ENCODE measurements at regions not wholly inside any gene's neighbourhood (a gene's known extent, or its start where the extent isn't known, plus 50 kb on each side); places are given as distances from the start of the nearest gene placed in this dataset.
A peak's percentile ranks its signal among the peaks of the same experiment; 100 is the strongest.

- H3K36me3 Mint-ChIP-seq = peaks cover 0 to 7% (median 0%) of the 10 kb centered on the region in 5 donors
- peaks cover 0 to 5% (median 0%) of the 10 kb centered on the region in 5 donors for H3K27me3 Mint-ChIP-seq
- H3K4me1 ChIP-seq (ENCODE audit: control insufficient read depth in 2 of 2, insufficient read depth in 2 of 2, low read length in 2 of 2) = no peaks in the 10 kb centered on the region
- H3K27ac Mint-ChIP-seq = no peak overlapping the region
- no peak overlapping the region for H3K4me3 Mint-ChIP-seq
- ChIA-PET POLR2A (no interaction called here), CTCF (no interaction called here)
- intact Hi-C loops (cut with micrococcal nuclease) = no loop called here
- peaks cover 0 to 8% (median 2%) of the 10 kb centered on the region in 11 donors for H3K9me3 Mint-ChIP-seq
- H3K36me3 ChIP-seq (ENCODE audit: control insufficient read depth in 2 of 3, insufficient read depth in 3 of 3, low read length in 3 of 3) = no peaks in the 10 kb centered on the region
- H3K4me1 Mint-ChIP-seq = peaks cover 0 to 5% (median 0%) of the 10 kb centered on the region in 7 donors
- H3K9me3 ChIP-seq (ENCODE audit: control insufficient read depth in 2 of 3, low read length in 3 of 3) = no peaks in the 10 kb centered on the region
- ATAC-seq (no peak), DNase-seq (no peak)
- H3K27me3 ChIP-seq (ENCODE audit: control insufficient read depth in 2 of 2, insufficient read depth in 2 of 2, low read length in 2 of 2) = no peaks in the 10 kb centered on the region
- no peak overlapping the region for H3K4me3 ChIP-seq (ENCODE audit: low read length)
- H3K27ac ChIP-seq (ENCODE audit: low read depth, low read length) = no peak overlapping the region
These were observed 115.9 kb upstream of the IFNG-AS1 start for GRCh38 chr12:67873355-67873754.

DNA sequence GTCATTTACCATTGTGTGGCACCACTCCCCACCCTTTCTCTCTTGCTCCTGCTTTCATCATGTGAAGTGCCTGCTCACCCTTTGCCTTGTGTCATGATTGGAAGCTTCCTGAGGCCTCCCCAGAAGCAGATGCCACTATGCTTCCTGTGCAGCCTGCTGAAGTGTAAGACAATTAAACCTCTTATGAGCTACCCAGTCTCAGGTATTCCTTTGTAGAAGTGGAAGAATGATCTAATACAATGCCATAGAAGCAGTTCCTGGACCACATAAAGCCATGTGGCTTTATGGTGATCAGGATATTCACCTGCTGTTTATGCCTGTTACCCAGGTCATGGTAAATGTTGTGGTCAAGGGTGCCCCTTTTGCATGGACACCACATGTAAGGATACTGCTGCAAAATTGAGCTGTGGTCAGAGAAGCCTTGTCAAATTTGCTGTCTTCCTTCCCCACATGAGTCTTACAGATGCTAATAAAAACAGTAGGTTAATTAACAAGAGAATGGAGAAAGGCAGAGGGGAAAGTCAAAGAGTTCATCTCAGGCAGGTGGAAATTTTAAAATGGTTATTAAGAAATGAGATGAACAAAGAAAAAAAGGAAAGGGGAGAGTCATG, 112.8 kb upstream of the IFNG-AS1 start:
- Mint-ChIP-seq H3K4me3 (no peak overlapping the region), H3K36me3 (peaks cover 0 to 5% (median 0%) of the 10 kb centered on the region in 5 donors), H3K27me3 (peaks cover 0 to 5% (median 0%) of the 10 kb centered on the region in 5 donors), H3K4me1 (no peaks in the 10 kb centered on the region), H3K9me3 (peaks cover 0 to 5% (median 0%) of the 10 kb centered on the region in 11 donors), H3K27ac (peak overlapping the region in 1 of 9 donors; percentile 51)
- no peaks in the 10 kb centered on the region for H3K36me3 ChIP-seq (ENCODE audit: control insufficient read depth in 2 of 3, insufficient read depth in 3 of 3, low read length in 3 of 3)
- H3K27ac ChIP-seq (ENCODE audit: low read depth, low read length) = no peak overlapping the region
- no peaks in the 10 kb centered on the region for H3K27me3 ChIP-seq (ENCODE audit: control insufficient read depth in 2 of 2, insufficient read depth in 2 of 2, low read length in 2 of 2)
- DNase-seq (no peak), ATAC-seq (no peak)
- no peak overlapping the region for H3K4me3 ChIP-seq (ENCODE audit: low read length)
- H3K9me3 ChIP-seq (ENCODE audit: control insufficient read depth in 2 of 3, low read length in 3 of 3) = no peaks in the 10 kb centered on the region
- ChIA-PET CTCF (no interaction called here), POLR2A (no interaction called here)
- intact Hi-C loops (cut with micrococcal nuclease) = no loop called here
- no peaks in the 10 kb centered on the region for H3K4me1 ChIP-seq (ENCODE audit: control insufficient read depth in 2 of 2, insufficient read depth in 2 of 2, low read length in 2 of 2)

- no peaks in the 10 kb centered on the region for H3K4me1 ChIP-seq (ENCODE audit: control insufficient read depth in 2 of 2, insufficient read depth in 2 of 2, low read length in 2 of 2)
- ChIA-PET CTCF (no interaction called here), POLR2A (interaction anchor here (1.6 kb wide), 1 partner anchor 11 kb away, joined by 7 read pairs; no protein-coding TSS in a partner anchor)
- no peak for ATAC-seq
- H3K36me3 ChIP-seq (ENCODE audit: control insufficient read depth in 2 of 3, insufficient read depth in 3 of 3, low read length in 3 of 3) = no peaks in the 10 kb centered on the region
- Mint-ChIP-seq H3K4me1 (peaks cover 0 to 4% (median 0%) of the 10 kb centered on the region in 7 donors), H3K27ac (no peak overlapping the region), H3K4me3 (no peak overlapping the region), H3K9me3 (peaks cover 0 to 5% (median 0%) of the 10 kb centered on the region in 11 donors), H3K36me3 (peaks cover 0 to 9% (median 0%) of the 10 kb centered on the region in 5 donors), H3K27me3 (peaks cover 0 to 4% (median 0%) of the 10 kb centered on the region in 5 donors)
- DNase-seq = no peak
- no peak overlapping the region for H3K27ac ChIP-seq (ENCODE audit: low read depth, low read length)
- H3K9me3 ChIP-seq (ENCODE audit: control insufficient read depth in 2 of 3, low read length in 3 of 3) = no peaks in the 10 kb centered on the region
- H3K4me3 ChIP-seq (ENCODE audit: low read length) = no peak overlapping the region
- intact Hi-C loops (cut with micrococcal nuclease) = no loop called here
- H3K27me3 ChIP-seq (ENCODE audit: control insufficient read depth in 2 of 2, insufficient read depth in 2 of 2, low read length in 2 of 2) = no peaks in the 10 kb centered on the region
These were observed 111.5 kb upstream of the IFNG-AS1 start for GRCh38 chr12:67877727-67878126.

- POLR2A ChIA-PET = interaction anchor here (0.5 kb wide), 1 partner anchor 220 kb away, joined by 3 read pairs; no protein-coding TSS in a partner anchor
- Mint-ChIP-seq H3K36me3 (peaks cover 0 to 9% (median 0%) of the 10 kb centered on the region in 5 donors), H3K9me3 (peaks cover 0 to 5% (median 0%) of the 10 kb centered on the region in 11 donors), H3K4me1 (peaks cover 0 to 4% (median 0%) of the 10 kb centered on the region in 7 donors), H3K27ac (no peak overlapping the region), H3K27me3 (peaks cover 0 to 4% (median 0%) of the 10 kb centered on the region in 5 donors), H3K4me3 (no peak overlapping the region)
- H3K4me3 ChIP-seq (ENCODE audit: low read length) = no peak overlapping the region
- no peaks in the 10 kb centered on the region for H3K27me3 ChIP-seq (ENCODE audit: control insufficient read depth in 2 of 2, insufficient read depth in 2 of 2, low read length in 2 of 2)
- no peaks in the 10 kb centered on the region for H3K36me3 ChIP-seq (ENCODE audit: control insufficient read depth in 2 of 3, insufficient read depth in 3 of 3, low read length in 3 of 3)
- CTCF ChIA-PET = no interaction called here
- ATAC-seq = no peak
- DNase-seq = no peak
- no peaks in the 10 kb centered on the region for H3K4me1 ChIP-seq (ENCODE audit: control insufficient read depth in 2 of 2, insufficient read depth in 2 of 2, low read length in 2 of 2)
- H3K27ac ChIP-seq (ENCODE audit: low read depth, low read length) = no peak overlapping the region
- intact Hi-C loops (cut with micrococcal nuclease) = loop anchor here in 1 of 2 donors (5.0 kb wide), 1 partner anchor 78 kb away; no protein-coding TSS in a partner anchor
- H3K9me3 ChIP-seq (ENCODE audit: control insufficient read depth in 2 of 3, low read length in 3 of 3) = no peaks in the 10 kb centered on the region
These were observed 109.3 kb upstream of the IFNG-AS1 start for GRCh38 chr12:67879937-67880336.

DNA sequence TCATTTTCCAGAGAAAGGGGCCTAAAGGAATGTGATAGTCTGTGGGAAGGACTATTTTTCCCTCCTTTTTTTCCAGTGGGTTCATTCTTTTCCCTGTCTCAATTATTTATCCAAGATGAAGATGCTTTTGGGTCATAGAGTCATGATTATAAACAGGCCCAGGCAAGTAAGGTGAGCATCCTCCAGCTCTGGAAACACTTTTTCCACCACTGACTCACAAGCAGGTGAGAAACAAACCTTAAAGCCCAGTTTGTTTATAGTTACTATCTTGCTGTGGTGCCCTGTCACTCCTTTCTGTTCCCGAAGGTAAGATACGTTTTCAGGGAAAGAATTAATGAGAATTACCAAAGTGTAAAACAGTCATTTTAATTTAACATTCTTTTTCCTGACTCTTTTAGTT, 107.7 kb upstream of the IFNG-AS1 start:
- ChIA-PET POLR2A (no interaction called here), CTCF (no interaction called here)
- Histone ChIP-seq H3K9me3 (ENCODE audit: control insufficient read depth in 2 of 3, low read length in 3 of 3) (no peaks in the 10 kb centered on the region), H3K4me3 (ENCODE audit: low read length) (no peak overlapping the region), H3K27me3 (ENCODE audit: control insufficient read depth in 2 of 2, insufficient read depth in 2 of 2, low read length in 2 of 2) (no peaks in the 10 kb centered on the region), H3K36me3 (ENCODE audit: control insufficient read depth in 2 of 3, insufficient read depth in 3 of 3, low read length in 3 of 3) (no peaks in the 10 kb centered on the region), H3K4me1 (ENCODE audit: control insufficient read depth in 2 of 2, insufficient read depth in 2 of 2, low read length in 2 of 2) (no peaks in the 10 kb centered on the region), H3K27ac (ENCODE audit: low read depth, low read length) (no peak overlapping the region)
- no peak for DNase-seq
- Mint-ChIP-seq H3K27me3 (peaks cover 0 to 4% (median 0%) of the 10 kb centered on the region in 5 donors), H3K4me3 (no peak overlapping the region), H3K9me3 (peaks cover 0 to 1% (median 0%) of the 10 kb centered on the region in 11 donors), H3K36me3 (peaks cover 0 to 8% (median 0%) of the 10 kb centered on the region in 5 donors), H3K4me1 (peaks cover 0 to 4% (median 0%) of the 10 kb centered on the region in 7 donors), H3K27ac (no peak overlapping the region)
- intact Hi-C loops (cut with micrococcal nuclease) = loop anchor here in 1 of 2 donors (5.0 kb wide), 1 partner anchor 79 kb away; no protein-coding TSS in a partner anchor
- no peak for ATAC-seq

GRCh38 chr12:67884596-67884995, 104.7 kb upstream of the IFNG-AS1 start:
- POLR2A ChIA-PET = no interaction called here

More at GRCh38 chr12:67884596-67884995, 104.7 kb upstream of the IFNG-AS1 start:
- H3K36me3 ChIP-seq (ENCODE audit: control insufficient read depth in 2 of 3, insufficient read depth in 3 of 3, low read length in 3 of 3) = no peaks in the 10 kb centered on the region
- H3K36me3 Mint-ChIP-seq = peaks cover 0 to 4% (median 0%) of the 10 kb centered on the region in 5 donors
- H3K4me3 Mint-ChIP-seq = no peak overlapping the region
- H3K4me1 ChIP-seq (ENCODE audit: control insufficient read depth in 2 of 2, insufficient read depth in 2 of 2, low read length in 2 of 2) = no peaks in the 10 kb centered on the region
- ATAC-seq (no peak), DNase-seq (no peak)
- H3K27ac ChIP-seq (ENCODE audit: low read depth, low read length) = no peak overlapping the region
- no peak overlapping the region for H3K27ac Mint-ChIP-seq
- peaks cover 0 to 4% (median 0%) of the 10 kb centered on the region in 5 donors for H3K27me3 Mint-ChIP-seq
- H3K9me3 Mint-ChIP-seq = no peaks in the 10 kb centered on the region
- no peaks in the 10 kb centered on the region for H3K27me3 ChIP-seq (ENCODE audit: control insufficient read depth in 2 of 2, insufficient read depth in 2 of 2, low read length in 2 of 2)
- CTCF ChIA-PET = no interaction called here
- intact Hi-C loops (cut with micrococcal nuclease) = loop anchor here in 1 of 2 donors (5.0 kb wide), 1 partner anchor 82 kb away; no protein-coding TSS in a partner anchor
- no peaks in the 10 kb centered on the region for H3K9me3 ChIP-seq (ENCODE audit: control insufficient read depth in 2 of 3, low read length in 3 of 3)
- H3K4me3 ChIP-seq (ENCODE audit: low read length) = no peak overlapping the region
- H3K4me1 Mint-ChIP-seq = peaks cover 0 to 4% (median 0%) of the 10 kb centered on the region in 7 donors
